Inflammatory macrophage (primary cell): ENCODE measurements at regions not wholly inside any gene's neighbourhood (a gene's known extent, or its start where the extent isn't known, plus 50 kb on each side); places are given as distances from the start of the nearest gene placed in this dataset.

Experiments
- DNase-seq, 2 donors: peaks; one replicate each; pipeline ENCODE4 v3.0.0-alpha.2; 2020 to 2022

GRCh38 chr13:47233734-47234133 is 336.9 kb upstream of the HTR2A start:
- no peak for DNase-seq

DNA sequence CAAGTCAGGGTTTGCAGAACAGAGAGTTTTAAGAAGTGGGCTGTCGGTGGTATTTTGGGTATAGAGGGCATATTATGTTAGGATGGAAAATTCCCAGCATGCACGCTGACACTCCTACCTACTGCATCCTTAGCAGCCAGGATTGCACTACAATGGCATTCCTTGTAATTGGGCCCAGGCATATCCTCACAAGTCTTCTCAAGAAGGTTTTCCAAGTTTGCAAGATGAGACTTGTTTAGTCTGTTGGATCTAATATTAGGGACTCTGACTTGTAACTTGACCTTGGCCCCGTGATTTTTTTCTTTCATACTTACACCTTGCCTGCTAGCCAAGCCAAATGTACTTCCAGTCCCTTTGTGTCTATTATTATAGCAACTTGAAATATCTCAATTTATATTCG is 335.7 kb upstream of the HTR2A start:
- no peak for DNase-seq

DNA sequence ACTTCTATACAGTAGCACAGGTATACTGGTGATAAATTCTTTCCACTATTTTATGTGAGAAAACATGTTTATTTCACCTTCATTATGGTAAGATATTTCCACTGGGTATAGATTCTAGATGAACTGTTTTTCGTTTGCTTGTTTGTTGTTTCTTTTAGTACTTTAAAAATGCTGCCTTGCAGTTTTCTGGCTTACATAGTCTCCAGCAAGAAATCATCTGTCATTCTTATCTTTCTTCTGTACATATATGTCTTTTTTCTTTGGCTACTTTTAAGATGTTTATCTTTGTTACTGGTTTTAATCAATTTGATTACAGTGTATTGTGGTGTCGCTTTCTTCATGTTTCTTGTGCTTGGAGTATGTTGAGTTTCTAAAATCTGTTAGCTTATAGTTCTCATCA is 333.3 kb upstream of the HTR2A start:
- no peak for DNase-seq

DNA sequence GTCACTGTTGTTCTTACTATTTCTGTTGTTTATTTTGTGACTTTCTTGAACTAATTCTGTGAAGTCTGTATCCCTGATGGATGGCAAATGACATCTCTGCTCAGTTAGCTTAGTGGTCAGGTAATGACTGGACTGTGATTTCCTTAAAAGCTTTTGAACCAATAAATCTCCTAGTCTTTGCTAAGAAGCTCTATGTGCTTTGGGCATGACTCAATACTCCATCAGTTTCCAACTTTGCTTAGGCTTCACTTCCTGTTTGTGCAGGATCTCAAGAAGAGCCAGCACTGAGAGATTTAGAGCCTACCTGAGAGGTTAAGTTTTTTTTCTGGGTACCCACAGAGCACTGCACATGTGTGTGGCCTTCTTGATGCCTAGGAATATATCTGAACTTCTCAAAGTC is 329.7 kb upstream of the HTR2A start:
- DNase-seq, result no peak

- DNase-seq, result no peak
Observed at GRCh38 chr13:47220453-47221140, 323.7 kb upstream of the HTR2A start.

DNA sequence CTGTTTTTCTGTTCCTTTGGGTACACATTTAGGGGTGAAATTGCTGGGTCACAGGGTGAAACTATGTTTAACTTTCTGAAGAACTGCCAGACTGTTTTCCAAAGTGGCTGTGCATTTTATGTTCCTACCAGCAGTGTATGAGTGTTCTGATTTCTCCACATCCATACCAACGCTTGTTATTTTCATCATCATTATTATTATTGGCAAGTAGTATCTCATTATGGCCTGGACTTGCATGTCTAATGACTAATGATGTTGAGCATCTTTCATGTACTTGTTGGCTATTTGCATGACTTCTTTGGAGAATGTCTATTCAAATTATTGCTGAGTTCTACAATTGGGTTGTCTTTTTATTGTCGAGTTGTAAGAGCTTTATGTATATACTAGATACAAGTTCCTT is 321.8 kb upstream of the HTR2A start:
- DNase-seq, result no peak

- DNase-seq, result peak in 1 of 2 donors; percentile 9
Observed at GRCh38 chr13:47216176-47216822, 319.4 kb upstream of the HTR2A start.

DNA sequence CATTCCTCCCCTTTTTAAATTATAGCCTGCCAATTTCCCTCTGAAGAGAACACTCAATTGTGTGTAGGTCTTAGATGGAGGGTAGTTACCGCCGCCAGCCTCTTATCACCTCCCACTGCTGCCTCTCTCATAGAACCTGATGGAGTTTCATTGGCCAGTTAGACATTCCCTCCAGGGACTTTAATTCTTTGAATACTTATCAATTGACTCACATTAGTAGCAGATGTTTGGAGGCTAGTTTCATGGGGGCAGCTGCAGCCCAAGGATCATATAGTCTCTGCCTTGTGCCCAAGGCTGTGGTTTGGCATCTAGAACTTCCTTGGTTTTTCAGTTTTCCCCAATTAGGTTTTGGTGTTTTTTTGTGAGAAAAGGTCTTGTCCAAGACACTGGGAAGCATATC is 318.9 kb upstream of the HTR2A start:
- DNase-seq, result no peak

DNA sequence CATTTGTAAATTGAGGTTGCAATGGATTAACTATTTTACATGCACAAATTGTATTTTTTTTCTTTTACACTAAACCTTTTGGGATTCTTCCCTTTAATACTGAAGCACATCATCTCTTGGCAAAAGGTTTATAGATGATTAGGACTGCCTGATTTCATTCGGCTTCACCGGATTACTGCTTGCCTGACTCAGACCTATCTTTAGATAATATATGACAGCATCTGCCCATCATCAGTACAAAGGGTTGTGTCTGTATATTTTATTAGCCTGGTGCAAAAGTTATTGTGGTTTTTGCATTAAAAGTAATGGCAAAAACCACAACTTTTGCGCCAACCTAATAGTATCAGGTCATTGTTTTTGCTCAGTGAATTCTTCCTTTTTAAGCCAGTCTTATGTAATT is 316.2 kb upstream of the HTR2A start:
- DNase-seq, result no peak

- no peak for DNase-seq
Observed at GRCh38 chr13:47211106-47211505, 314.3 kb upstream of the HTR2A start.

GRCh38 chr13:47206111-47206510 is 309.3 kb upstream of the HTR2A start:
- no peak for DNase-seq

DNA sequence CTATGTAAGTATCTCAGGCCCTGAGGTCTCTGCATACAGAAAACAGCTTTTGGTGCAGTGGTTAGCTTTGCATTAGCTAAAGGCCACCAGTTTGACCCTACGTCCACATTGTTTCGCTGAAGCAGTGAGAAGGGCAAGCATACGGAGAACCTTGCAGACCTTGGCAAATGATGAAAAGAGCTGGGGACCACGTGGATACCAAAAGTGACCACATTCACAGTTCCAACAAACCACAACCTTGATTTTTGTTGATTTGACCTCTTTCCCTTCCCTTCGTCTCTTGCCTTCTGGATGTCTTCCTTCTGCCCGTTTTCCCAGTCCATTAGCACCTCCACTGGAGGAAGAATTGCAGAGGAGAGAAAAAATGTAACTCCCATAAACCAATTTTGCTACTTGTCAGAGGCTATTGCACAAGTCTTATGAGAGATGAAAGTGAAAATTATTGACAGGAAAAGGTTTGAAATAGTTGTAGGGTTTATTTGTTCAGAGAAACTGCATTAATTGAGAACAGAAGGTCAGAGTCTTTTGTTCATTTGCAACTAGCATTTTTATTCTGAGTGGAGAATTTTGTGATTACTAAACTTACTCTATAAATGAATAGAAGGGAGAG is 293.9 kb upstream of the HTR2A start:
- DNase-seq, result no peak

DNA sequence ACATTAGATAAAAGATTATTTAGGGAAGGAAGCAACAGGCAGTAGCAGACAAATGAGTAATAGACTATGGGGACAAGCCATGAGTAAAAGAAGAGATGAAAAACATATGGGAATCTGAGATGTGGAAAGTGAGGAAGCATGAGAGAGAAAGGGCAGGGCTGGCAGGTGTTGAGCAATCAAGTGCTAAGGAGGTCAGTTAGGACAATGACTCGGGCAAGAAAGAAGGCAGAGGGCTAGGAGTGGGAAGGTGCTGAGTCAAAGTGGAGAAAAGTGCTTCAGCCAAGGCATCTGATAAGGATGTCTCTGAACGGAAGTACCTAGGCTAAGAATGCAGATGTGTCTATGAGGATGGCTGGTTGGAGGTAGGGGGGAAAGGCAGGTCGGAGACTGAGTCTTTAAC is 291.9 kb upstream of the HTR2A start:
- DNase-seq, result peak; percentile 8 to 22

- DNase-seq, result no peak
Observed at GRCh38 chr13:47186471-47186870, 289.6 kb upstream of the HTR2A start.

- no peak for DNase-seq
Observed at GRCh38 chr13:47184321-47184720, 287.5 kb upstream of the HTR2A start.

DNA sequence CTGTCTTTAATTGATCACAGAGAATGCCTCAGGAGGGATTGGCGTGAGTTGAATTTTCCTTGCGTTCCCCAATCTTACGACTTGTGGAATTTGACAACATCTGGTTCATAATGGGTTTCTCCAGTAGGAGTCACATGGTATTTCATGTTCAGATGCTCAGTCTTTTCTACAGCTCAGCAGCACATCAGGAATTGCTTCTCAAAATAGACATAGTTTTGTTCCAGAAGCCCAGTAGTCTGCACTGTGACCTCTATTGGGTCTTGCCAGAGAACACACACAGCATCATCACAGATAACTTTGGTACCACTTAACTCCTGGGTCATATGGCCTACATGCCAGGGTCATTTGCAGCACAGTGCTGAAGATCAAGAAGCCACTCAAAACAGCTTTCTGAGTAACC is 282.5 kb upstream of the HTR2A start:
- DNase-seq, result no peak

GRCh38 chr13:47178090-47178950 is 281.5 kb upstream of the HTR2A start:
- peak in 1 of 2 donors; percentile 1 for DNase-seq

DNA sequence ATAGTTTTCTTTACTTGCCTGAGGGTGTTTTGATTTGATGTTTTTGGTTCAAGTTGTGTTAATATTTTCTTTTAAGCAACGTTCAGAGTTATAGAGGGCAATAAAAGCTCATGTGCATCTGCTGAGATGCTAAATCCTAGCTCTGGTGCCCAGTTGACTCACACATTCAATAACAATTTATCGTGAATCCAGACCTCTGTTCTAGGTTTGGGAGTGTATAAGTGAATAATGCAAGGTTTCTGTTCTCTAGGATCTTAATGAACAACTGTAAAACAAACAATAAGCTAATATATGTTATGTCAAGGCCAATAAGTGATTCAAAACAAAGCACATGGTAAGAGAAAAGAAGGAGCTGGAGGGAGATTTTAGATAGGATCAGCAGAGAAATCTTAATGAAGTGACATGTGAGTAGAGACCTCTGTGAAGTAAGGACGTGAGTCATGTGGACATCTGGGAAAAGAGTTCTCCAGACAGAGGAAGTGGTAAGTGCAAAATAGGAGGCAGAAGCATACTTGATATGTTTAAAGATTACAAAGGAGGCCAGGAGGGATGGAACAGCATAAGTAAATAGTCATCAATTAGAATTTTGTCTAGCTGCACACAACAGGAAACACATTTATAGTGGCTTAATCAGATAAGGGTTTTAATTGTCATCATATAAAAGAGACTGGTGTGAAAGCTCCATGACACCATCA is 278.5 kb upstream of the HTR2A start:
- DNase-seq, result peak; percentile 19 to 27

- DNase-seq, result no peak
Observed at GRCh38 chr13:47170971-47171370, 274.1 kb upstream of the HTR2A start.

- DNase-seq, result no peak
Observed at GRCh38 chr13:47168618-47169017, 271.8 kb upstream of the HTR2A start.

- no peak for DNase-seq
Observed at GRCh38 chr13:47168066-47168465, 271.2 kb upstream of the HTR2A start.

- DNase-seq, result no peak
Observed at GRCh38 chr13:47166336-47166735, 269.5 kb upstream of the HTR2A start.
